ENCODE measurements at regions not wholly inside any gene's neighbourhood (a gene's known extent, or its start where the extent isn't known, plus 50 kb on each side); places are given as distances from the start of the nearest gene placed in this dataset.
"Not testable (repeated sequence)": the region's sequence is repeated elsewhere in the genome, so short reads cannot be mapped to it uniquely, and the experiment has no call there.

DNA sequence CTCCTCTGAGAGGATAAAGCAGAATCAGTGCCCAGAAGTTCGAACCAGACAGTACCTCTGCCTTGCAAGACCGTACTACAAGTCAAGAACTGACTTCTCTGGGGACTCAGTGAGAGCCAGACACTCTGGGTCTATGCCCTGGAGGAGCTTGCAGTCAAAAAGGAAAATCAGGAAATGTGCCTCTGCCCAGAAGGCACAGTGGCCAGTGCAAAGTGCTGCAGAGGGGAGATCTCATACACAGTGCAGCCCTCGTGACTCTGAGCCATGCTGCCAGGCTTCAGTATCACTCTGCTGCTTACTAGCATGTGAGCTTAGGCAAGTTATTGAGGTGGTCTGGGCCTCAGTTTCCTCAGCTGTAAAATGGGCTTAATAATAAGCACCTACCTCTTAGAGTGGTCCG is 144.0 kb upstream of the NPY start:
- DNase-seq, result no peak

DNA sequence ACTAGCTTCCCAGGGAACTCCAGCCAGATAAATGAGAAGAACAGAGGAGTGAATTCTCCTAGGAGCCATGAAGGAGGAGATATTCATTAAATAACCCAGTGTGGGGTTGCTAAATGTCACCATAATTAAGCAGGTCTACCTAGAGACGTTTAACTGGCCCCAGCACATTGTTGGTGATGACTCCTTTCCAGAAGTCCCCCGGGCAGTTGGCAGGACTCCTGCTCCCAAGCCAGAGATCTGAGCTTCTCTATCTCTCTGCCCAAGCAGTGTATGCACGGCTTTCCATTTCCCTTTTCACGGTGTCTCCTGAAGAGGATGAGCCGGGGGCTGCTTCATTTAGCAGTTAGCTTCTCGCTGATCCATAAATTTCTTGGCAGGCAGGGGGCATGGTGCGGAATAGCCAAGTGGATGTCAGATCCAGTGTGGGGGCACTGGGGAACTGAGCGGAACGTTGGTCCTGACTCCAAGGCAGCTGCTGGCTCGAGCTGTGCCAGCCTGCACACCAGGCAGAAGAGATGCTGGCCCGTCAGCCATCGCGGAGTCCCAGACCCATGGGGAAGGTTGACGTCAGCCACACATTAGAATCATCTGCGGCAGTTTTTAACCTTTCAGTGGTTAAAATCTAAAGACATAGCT is 142.0 kb upstream of the NPY start:
- no peak for DNase-seq

DNA sequence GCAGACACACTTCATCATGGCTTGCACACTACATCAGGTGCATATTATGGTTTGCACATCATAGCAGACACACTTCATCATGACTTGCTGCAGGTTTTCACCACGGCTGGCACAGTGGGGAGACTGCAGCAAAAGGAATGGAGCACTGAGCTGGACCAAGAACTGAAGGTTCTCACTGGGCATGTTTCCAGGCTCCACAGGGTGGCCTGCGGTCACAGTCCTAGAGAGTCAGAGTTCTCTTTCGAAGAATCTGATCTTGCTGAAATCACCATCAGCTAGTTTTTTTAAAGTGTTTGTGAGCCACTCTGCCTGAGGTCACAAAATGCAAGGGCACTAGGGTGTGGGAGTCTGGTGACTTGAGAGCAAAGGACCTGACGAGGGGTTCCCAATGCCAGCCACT is 140.4 kb upstream of the NPY start:
- no peak for DNase-seq

DNA sequence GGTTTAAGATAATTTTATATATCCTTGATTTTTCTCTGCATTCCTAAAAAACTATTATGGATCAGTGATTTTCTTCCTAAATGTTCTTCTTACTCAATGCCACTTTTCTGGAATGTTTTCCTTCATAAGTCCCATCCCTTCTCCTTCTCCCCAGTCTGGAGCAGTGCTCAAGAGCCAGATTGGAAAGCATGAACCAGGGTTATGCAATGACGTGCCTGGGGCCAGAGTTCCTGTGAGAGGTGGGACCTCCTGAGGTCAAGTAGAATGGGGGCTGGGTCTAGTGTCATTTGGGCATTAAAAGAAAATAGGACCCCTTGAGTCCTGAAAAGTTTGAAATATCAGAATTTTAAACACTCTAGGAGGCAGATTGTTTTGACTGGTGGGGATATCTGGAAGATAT is 132.0 kb upstream of the NPY start:
- no peak for DNase-seq

DNA sequence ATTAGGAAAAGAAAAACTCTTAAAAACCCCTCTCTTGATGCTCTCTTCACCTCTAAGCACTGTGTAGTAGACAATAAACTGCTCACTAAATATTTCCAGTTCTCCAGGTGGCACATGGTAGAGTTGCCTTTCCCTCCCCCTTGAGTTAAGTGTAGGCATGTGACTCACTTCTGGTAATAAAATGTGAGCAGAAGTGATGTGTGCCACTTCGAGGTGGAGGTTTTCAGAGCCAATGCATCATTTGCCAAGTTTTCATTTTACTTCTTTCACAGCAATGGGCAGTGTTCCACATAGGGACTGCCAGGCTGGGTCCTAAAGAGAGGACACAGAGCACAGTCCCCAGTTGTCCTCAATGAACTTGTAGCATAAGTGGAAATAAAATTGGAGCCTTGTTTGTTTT is 131.6 kb upstream of the NPY start:
- DNase-seq, result no peak

DNA sequence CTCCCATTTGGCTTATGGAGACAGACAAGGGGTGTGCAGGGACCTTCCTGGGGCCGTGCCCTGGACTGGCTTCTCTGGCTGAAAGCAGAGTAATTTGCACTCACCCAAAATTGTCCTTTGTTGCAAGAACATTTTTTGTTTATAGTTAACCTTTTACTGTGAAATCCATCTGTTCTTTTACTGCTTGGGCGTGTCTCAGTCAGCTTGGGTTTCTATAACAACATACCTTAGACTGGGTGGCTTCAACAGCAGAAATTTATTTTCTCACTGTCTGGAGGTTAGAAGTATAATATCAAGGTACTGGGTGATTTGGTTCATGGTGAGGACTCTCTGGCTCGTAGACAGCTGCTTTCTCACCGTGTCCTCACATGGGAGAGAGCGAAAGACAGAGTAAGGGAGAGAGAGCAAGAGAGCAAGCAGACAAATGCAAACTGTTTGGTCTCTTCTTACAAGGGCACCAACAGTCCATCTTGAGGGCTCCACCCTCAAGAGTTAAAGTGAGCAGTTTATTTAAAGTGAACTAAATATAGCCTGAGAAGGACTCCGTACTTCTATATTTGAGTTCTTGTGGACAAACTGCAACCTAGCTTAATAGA is 131.0 kb upstream of the NPY start:
- DNase-seq, result no peak

DNA sequence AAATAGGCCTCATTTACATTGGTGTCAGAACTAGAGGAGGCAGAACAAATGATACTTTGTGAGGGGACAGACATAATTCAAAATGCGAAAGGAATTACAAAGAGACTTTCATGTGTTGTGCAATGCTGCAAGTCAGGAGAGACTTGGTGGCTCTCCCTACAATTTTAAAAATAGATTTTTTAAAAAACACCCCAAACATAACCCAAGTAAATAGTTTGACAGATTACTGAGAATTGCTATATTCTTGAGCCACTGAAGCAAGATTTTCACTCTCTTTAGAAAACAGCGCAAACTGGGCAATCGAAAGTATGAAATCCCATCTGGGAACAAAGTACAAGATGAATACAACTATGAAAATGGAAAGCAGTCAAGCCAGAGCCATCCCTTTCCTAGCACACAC is 126.3 kb upstream of the NPY start:
- DNase-seq, result no peak

DNA sequence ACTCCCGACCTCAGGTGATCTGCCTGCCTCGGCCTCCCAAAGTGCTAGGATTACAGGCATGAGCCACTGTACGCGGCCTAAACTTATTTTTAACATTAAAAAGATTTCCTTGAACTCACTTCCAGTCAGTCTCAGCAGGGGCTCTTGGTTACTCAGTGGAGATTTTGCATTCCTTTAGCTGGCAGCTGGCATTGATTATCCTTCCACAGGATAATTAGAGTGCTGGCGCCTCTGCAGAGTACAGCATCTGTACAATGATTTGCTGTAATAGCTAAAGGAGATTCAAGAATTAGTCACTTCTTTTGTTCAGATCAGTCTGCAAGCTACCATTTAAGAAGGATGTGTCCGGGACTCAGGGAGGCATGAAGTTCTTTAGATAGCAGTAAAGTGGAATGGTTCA is 125.0 kb upstream of the NPY start:
- no peak for DNase-seq

DNA sequence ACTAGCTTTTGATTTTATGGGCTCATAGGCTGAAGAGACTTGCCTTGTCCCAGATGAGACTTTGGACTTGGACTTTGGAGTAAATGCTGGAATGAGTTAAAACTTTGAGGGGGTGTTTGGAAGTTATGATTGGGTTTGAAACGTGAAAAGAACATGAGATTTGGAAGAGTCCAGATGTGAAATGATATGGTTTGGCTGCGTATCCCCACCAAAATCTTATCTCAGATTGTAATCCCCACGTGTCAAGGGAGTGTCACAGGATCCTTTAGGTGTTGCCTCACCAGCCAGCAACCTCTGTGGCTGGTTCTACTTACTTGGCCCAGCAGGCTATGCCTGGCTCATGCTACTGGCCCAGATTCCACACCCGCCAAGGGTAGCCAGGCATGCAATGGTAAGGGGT is 119.6 kb upstream of the NPY start:
- DNase-seq, result no peak

DNA sequence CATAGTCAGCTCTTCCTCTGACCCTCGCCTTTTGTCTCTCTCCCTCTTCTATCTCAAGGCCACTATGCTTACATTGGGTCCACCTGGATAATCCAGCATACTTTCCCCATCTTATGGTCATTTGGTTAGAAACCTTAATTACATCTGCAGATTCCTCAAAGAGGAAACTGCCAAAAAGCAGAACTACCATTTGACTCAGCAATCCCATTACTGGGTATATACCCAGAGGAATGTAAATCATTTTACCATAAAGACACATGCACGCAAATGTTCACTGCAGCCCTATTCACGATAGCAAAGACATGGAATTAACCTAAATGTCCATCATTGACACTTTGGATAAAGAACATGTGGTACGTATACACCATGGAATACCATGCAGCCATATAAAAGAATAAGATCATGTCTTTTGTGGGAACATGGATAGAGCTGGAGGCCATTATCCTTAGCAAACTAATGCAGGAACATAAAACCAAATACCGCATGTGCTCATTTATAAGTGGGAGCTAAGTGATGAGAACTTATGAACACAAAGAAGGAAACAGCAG is 114.8 kb upstream of the NPY start:
- no peak for DNase-seq

DNA sequence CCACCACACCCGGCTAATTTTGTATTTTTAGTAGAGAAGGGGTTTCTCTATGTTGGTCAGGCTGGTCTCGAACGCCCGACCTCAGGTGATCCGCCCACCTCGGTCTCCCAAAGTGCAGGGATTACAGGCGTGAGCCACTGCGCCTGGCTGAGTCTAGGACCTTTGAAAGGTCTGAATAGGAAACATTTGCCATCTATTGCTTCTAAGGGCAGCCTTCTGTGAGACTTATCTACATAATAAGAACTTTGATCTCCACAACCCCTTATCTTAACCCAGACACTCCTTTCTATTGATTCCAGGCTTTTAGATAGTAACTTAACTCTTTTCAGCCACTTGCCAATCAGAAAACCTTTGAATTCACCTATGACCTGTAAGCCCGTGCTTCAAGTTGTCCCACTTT is 112.0 kb upstream of the NPY start:
- not testable (repeated sequence) for DNase-seq

DNA sequence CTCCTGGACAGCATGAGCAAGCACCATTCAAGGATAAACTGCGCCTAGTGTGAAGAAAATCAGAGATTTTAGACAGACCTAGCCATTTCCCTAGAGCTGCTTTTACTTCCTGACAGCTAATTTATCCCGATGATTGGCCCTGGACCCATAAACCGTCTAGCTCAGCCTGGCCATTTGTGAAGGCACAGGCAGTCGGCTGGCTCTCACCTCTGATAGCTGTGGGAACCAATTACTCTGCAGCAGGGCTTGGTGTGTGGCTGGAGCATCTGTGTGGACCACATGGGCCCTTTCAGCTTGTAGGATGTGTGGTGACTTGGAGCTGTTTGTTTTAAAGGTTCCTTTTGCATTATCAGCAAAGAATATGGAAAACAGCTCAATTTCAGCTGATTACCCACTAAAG is 111.1 kb upstream of the NPY start:
- no peak for DNase-seq

DNA sequence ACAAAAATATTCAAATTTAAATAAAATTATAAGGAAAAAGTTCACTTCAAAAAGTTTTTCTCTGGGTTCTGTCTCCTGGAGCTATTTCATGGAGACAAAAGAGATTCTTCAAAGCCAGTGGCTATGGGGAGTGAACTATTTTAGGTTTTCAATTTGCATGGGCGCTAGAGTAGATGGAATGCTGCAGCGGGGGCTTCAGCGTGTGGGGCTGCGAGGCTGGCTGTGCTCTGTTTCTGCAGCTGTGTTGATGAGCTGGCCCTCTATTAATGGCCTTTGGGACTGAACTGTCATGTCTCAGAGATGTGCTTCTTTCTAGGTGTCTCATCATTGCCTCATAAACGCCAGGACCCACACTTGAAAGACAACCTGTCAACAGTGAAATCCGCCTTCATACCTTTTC is 108.4 kb upstream of the NPY start:
- DNase-seq, result no peak

DNA sequence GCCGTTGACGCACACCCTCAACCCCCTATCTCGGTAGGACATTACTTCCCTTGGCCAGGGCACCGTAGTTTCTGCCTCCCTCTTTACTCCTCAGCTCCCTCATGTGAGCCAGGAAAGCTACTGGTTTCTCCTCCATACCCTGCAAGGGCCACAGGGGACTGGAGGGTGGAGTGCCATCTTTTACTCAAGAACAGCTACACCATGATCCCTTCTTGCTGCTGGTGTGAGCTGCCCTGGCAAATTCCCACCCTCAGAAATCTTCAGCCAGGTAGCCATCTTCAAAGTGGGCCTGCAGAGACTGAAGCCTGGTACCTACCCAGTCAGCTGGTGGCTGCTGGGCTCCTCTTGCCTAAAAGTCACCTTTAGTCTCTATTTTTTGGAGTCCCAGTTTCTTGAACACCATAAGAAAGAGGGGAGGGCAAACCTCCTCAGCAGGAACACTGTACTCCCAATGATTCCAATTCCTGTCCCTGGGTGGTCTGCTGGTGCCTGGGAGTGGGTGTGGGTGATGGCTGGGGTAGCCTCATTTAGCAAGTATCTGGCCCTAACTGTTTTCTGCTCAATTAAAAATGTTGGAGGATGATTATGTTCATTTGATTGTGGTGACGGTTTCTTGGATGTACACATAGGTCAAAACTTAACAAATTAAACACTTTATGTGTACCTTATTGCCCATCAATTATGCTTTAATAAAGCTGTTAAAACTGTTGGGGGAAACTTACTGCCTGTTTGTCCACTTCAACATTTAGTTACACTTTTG is 105.0 kb upstream of the NPY start:
- no peak for DNase-seq

DNA sequence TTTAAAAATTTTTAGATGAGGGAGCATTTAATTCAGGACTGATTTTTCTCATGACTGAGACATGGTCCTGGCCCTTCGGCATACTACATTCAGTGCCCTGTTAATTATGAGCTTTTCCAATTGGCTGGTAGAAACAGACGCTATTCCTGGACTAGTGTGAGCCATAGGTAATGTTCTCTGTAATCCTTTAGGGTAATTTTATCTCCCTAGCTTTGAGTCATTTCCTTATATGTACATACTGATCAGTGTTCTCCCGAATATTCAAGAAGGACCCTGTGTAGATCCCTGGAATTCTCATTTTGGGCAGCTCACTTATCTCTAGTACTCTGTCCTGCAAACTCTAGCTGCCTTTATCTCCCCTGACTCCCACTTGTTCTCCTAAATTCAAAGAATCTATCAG is 92.6 kb upstream of the NPY start:
- DNase-seq, result no peak

DNA sequence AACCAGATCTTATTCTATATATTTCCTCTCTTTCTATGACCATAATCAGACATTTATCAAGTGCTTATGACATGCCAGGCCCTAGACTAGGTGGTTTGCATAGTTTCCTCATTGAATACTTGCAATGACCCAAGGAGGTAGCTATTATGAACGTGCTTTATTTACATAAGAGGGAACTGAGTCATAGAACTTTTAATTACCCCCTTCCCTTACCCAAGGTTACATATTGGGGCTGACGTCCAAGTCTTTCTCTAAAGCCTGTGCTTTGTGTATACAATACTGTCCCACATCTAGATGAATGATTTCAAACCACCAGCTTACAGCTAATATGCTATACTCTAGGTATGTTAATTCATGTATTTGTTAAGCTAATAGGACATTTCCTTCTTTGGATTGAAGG is 91.9 kb upstream of the NPY start:
- DNase-seq, result no peak

DNA sequence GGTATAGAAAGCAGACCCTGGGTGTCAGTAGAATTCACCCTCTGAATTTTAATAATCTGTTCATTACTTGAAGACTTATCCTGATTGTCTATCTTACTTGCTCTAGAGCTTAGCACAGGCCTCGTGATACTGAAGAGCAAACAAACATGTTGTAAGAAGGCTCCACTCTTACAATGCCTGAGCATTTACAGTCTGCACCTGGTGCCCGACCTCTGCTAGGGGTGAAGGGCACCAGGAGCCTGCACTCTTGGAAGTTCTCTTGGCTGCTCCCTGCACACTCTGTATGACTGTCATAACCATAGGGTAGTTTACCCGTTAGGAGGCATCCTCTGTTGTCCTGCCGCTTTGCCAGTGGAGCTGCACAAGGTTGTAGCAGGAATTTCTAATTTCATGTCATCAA is 91.3 kb upstream of the NPY start:
- DNase-seq, result no peak

DNA sequence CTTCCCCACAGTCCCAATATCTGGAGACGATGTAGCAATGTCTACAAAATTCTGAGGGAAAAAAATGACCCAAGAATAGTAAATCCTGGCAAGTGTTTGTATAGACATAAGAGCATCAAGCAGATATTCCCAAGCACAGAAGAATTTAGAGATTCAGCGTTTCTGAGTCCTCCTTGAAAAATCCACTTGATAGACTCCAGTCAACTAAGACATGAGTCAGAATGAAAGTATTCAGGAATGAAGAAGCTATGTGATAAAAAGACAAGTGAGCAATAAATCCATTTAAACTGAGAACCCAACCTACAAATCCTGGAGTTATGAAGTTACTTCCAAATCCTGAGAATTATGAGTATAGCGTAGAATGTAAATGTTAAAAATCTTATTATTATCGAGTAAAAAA is 86.1 kb upstream of the NPY start:
- no peak for DNase-seq

DNA sequence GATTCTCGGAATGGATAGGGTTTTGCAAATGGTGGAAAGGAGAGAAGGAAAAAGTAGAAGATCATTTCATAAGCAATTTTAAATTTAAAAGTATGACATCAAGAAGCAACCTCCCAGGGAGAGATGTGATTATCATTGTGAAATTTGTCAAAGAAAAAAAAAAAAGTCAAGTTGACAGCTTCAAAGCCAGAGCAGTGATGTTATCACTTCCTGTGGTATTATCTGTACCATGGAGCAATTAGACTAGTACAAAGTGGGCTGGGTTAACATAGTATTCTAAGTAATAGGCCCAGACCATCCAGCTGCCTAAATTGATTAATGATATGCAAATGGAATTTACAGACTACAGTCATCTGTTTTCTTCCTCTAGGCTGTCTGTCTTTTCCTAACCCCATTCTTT is 84.0 kb upstream of the NPY start:
- DNase-seq, result peak; percentile 53

DNA sequence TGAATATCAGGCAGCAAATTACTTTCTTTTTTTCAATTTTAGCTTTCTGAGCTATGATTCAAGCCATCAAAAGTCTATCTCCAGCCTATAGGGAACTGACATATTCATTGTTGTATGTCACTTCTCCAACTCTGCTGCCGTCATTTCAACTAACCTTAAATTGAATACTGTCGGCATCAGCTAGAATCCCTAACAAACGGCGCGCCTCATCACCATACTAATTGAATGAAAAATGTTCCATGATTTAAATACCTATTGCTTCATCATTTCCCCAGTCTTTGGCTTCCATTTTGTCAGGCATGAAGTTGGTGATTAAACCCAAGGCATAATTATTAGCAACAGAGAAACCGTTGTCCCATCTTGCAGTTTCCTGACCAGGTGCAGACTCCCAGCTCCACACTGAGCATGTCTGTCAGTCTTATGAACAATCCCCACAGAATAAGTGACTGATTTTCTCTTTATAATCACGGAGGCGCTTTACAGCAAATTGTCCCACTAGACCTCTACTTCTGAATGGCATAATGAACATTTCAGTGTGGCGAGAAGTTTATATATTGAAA is 83.5 kb upstream of the NPY start:
- no peak for DNase-seq

DNA sequence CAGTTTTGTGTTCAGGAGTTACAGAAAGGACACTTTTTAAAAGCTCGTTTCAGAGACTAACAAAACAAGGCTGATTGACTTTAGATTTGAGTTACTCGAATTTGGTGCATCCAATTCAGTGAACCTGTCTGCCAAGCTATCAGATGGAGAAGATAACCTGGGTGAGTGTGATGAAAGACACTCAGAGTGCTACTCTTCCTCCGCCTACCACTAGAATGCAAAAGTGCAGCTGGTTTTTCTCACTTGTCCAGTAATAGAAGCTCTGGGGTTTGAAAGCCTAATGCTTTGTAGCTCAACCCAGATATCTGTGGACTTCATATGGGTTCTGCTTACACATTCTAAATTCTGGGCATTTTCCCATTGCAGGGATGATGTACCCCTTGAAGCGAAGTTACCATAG is 82.8 kb upstream of the NPY start:
- DNase-seq, result no peak

DNA sequence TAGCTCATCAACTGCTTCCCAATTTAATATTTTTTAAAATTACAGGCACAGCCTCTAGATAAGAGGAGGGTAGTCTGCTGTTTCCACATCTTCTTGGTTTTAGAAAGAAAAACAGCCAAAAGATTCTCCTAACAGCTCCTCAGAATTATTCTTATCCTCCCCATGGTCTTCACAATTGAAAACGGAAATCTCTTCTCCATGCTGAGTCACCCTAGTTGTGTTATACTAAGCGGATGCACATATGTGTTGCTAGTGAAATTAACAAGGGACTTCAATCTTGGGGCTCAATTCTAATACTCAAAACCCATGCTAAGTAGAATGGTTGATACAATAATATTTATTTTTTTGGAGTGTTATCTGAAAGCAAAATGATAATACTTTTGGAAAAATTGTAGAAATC is 71.9 kb upstream of the NPY start:
- no peak for DNase-seq

DNA sequence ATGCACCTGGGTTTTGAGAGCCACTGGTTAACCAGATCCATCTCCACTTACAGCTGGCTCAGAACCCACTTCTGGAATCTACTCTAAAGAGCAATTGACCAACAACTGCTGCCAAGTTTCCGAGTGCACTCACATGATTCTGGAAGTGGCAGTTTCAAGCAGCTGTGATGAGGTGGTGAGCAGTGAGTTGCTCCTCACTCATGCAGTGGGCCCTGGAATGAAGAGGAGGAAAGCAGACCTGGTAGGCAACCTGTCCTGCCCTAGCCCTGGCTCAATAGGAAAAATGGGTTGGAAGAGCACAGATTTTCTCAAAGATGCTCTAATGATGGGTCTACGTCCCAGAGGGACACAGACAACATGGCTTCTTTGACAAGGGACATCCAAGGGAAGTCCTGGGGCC is 70.7 kb upstream of the NPY start:
- DNase-seq, result no peak

DNA sequence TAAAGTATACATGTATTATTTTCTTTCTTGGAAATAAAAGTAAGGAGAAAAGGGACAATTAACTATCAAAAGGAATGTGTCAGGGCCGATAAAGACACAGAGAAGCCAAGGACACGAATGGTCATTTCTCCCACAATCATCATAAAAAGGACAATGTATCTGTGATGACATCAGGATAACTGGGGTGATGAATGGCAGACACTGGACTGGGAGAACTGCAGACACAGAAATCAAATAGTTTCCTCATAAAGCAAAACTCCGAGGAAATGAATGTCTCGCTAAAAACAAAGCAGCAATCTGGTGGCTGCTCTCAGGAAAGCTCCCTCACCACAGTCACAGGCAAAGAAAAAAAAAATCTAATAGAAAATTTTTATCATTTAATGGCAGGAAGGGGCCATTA is 69.3 kb upstream of the NPY start:
- no peak for DNase-seq

Measured in CD4-positive, alpha-beta T cell treated with Interleukin-17A for 1 hour (primary cell).